ENCODE measurements at regions not wholly inside any gene's neighbourhood (a gene's known extent, or its start where the extent isn't known, plus 50 kb on each side); places are given as distances from the start of the nearest gene placed in this dataset.
A peak's percentile ranks its signal among the peaks of the same experiment; 100 is the strongest.

- Histone ChIP-seq H3K79me2 (ENCODE audit: control insufficient read depth, insufficient read depth, low read length) (no peaks in the 10 kb centered on the region), H3K4me1 (ENCODE audit: control insufficient read depth, extremely low read depth, insufficient read depth, low read length) (no peaks in the 10 kb centered on the region), H2AFZ (ENCODE audit: low read length) (no peak overlapping the region), H3K9me3 (ENCODE audit: control insufficient read depth, insufficient read depth, low read depth, low read length) (no peaks in the 10 kb centered on the region), H4K20me1 (ENCODE audit: control insufficient read depth, extremely low read depth, insufficient read depth, low read length) (no peaks in the 10 kb centered on the region), H3K9ac (ENCODE audit: insufficient read depth, low read length) (no peak overlapping the region), H3K4me2 (ENCODE audit: extremely low read depth, insufficient read depth, low read length) (no peak overlapping the region), H3K27ac (ENCODE audit: insufficient read depth, low read length) (no peak overlapping the region), H3K27me3 (ENCODE audit: control insufficient read depth, insufficient read depth, low read length) (no peaks in the 10 kb centered on the region), H3K4me3 (replicated peaks in 1 of 4; ENCODE audit: control extremely low read depth in 1 of 4, insufficient read depth in 1 of 4, low read depth in 3 of 4, low read length in 4 of 4) (no peak overlapping the region), H3K36me3 (ENCODE audit: control insufficient read depth, insufficient read depth, low read length) (no peaks in the 10 kb centered on the region)
- TF ChIP-seq CTCF (conservative IDR thresholded peaks at IDR 0.05 in 1 of 2, IDR thresholded peaks at IDR 0.05 in 1 of 2; ENCODE audit: low read depth in 1 of 2, low read length in 2 of 2) (no peak), EZH2 (IDR thresholded peaks at IDR 0.05; ENCODE audit: low read length, missing control alignments) (no peak)
- peak in 1 of 2 donors; percentile 6 for DNase-seq (ENCODE audit: low read depth in 2 of 2)
These were observed 308.3 kb upstream of the IRAK1BP1 start for GRCh38 chr6:78559056-78559455.

GRCh38 chr6:78561015-78561414, 306.3 kb upstream of the IRAK1BP1 start:
- Histone ChIP-seq H3K36me3 (ENCODE audit: control insufficient read depth, insufficient read depth, low read length) (no peaks in the 10 kb centered on the region), H3K27me3 (ENCODE audit: control insufficient read depth, insufficient read depth, low read length) (no peaks in the 10 kb centered on the region), H3K9me3 (ENCODE audit: control insufficient read depth, insufficient read depth, low read depth, low read length) (no peaks in the 10 kb centered on the region), H3K79me2 (ENCODE audit: control insufficient read depth, insufficient read depth, low read length) (no peaks in the 10 kb centered on the region), H4K20me1 (ENCODE audit: control insufficient read depth, extremely low read depth, insufficient read depth, low read length) (no peaks in the 10 kb centered on the region), H3K27ac (ENCODE audit: insufficient read depth, low read length) (no peak overlapping the region), H3K9ac (ENCODE audit: insufficient read depth, low read length) (no peak overlapping the region), H3K4me2 (ENCODE audit: extremely low read depth, insufficient read depth, low read length) (no peak overlapping the region), H3K4me3 (replicated peaks in 1 of 4; ENCODE audit: control extremely low read depth in 1 of 4, insufficient read depth in 1 of 4, low read depth in 3 of 4, low read length in 4 of 4) (no peak overlapping the region), H3K4me1 (ENCODE audit: control insufficient read depth, extremely low read depth, insufficient read depth, low read length) (no peaks in the 10 kb centered on the region), H2AFZ (ENCODE audit: low read length) (no peak overlapping the region)
- TF ChIP-seq EZH2 (IDR thresholded peaks at IDR 0.05; ENCODE audit: low read length, missing control alignments), result no peak
- no peak for TF ChIP-seq CTCF (conservative IDR thresholded peaks at IDR 0.05 in 1 of 2, IDR thresholded peaks at IDR 0.05 in 1 of 2; ENCODE audit: low read depth in 1 of 2, low read length in 2 of 2)
- peak in 1 of 2 donors; percentile 43 for DNase-seq (ENCODE audit: low read depth in 2 of 2)

GRCh38 chr6:78565997-78566396, 301.4 kb upstream of the IRAK1BP1 start:
- Histone ChIP-seq H2AFZ (ENCODE audit: low read length) (no peak overlapping the region), H4K20me1 (ENCODE audit: control insufficient read depth, extremely low read depth, insufficient read depth, low read length) (no peaks in the 10 kb centered on the region), H3K4me1 (ENCODE audit: control insufficient read depth, extremely low read depth, insufficient read depth, low read length) (no peaks in the 10 kb centered on the region), H3K4me2 (ENCODE audit: extremely low read depth, insufficient read depth, low read length) (no peak overlapping the region), H3K79me2 (ENCODE audit: control insufficient read depth, insufficient read depth, low read length) (no peaks in the 10 kb centered on the region), H3K9me3 (ENCODE audit: control insufficient read depth, insufficient read depth, low read depth, low read length) (no peaks in the 10 kb centered on the region), H3K27me3 (ENCODE audit: control insufficient read depth, insufficient read depth, low read length) (no peaks in the 10 kb centered on the region), H3K9ac (ENCODE audit: insufficient read depth, low read length) (no peak overlapping the region), H3K27ac (ENCODE audit: insufficient read depth, low read length) (no peak overlapping the region), H3K36me3 (ENCODE audit: control insufficient read depth, insufficient read depth, low read length) (no peaks in the 10 kb centered on the region), H3K4me3 (replicated peaks in 1 of 4; ENCODE audit: control extremely low read depth in 1 of 4, insufficient read depth in 1 of 4, low read depth in 3 of 4, low read length in 4 of 4) (no peak overlapping the region)
- DNase-seq (ENCODE audit: low read depth in 2 of 2), result no peak
- TF ChIP-seq CTCF (conservative IDR thresholded peaks at IDR 0.05 in 1 of 2, IDR thresholded peaks at IDR 0.05 in 1 of 2; ENCODE audit: low read depth in 1 of 2, low read length in 2 of 2) (no peak), EZH2 (IDR thresholded peaks at IDR 0.05; ENCODE audit: low read length, missing control alignments) (no peak)

All from fibroblast of lung (primary cell).